ENCODE measurements at regions not wholly inside any gene's neighbourhood (a gene's known extent, or its start where the extent isn't known, plus 50 kb on each side); places are given as distances from the start of the nearest gene placed in this dataset.

DNA sequence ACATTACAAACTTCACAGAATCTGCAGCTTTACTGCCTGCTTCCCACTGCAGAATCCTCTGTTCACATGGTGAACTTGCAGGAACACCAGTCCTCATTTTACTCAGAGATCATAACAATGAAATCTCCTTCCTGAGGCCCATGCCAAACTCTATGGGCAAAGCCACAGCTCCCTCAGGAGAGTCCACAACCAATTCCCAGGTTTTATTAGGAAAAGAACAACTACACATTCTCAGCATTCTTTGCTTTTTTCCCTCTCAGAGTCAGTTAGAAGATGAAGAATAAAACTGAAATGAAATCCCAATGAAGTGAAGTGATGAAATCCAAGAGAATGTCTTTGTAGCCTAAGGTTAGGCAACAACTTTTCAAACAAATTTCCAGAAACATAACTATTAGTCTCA lies 233.7 kb downstream of the DSEL start:
- DNase-seq, result no peak

DNA sequence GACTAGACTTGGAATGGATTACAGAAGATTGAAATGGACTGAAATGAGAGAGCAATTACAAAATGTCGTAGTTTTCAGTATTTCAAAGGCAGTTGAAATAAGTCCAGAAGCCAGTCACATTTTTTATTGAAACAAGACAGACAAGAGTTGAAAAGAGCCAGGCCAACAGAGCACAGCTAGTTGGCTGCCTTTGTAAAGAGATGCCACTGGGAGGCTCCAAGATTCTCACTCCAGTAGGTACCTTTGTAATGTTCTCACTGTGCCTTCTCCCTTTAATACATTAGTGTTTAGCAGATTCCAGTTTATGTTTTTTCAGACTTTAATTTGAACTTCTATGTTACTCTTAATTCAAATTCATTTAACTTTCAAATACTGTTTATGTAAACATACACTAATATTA lies 234.8 kb downstream of the DSEL start:
- no peak for DNase-seq

GRCh38 chr18:67280486-67281242 lies 235.9 kb downstream of the DSEL start:
- DNase-seq, result no peak

- DNase-seq, result no peak
Observed at GRCh38 chr18:67279988-67280387, 236.5 kb downstream of the DSEL start.

- DNase-seq, result no peak
Observed at GRCh38 chr18:67278984-67279383, 237.5 kb downstream of the DSEL start.

DNA sequence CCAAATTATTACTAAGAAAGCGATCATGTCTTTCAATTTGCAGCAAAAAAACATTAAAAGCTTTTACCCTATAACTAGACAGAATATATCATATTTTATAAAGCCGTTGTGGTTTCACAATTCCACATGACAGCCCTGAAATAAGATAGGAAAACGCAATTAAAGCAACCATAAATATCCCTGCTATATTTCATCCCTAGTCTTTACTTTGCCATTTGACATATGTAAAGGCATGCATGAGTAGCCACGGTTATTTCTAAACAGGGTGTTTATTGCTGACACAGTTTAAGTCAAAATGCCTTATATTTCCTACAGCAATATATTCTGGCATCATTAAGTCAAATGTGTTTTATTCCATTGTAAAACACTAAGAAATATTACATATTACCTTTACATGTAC lies 239.9 kb downstream of the DSEL start:
- no peak for DNase-seq

GRCh38 chr18:67273288-67273687 lies 243.2 kb downstream of the DSEL start:
- no peak for DNase-seq

- no peak for DNase-seq
Observed at GRCh38 chr18:67269206-67269605, 247.3 kb downstream of the DSEL start.

GRCh38 chr18:67268530-67268929 lies 248.0 kb downstream of the DSEL start:
- no peak for DNase-seq

DNA sequence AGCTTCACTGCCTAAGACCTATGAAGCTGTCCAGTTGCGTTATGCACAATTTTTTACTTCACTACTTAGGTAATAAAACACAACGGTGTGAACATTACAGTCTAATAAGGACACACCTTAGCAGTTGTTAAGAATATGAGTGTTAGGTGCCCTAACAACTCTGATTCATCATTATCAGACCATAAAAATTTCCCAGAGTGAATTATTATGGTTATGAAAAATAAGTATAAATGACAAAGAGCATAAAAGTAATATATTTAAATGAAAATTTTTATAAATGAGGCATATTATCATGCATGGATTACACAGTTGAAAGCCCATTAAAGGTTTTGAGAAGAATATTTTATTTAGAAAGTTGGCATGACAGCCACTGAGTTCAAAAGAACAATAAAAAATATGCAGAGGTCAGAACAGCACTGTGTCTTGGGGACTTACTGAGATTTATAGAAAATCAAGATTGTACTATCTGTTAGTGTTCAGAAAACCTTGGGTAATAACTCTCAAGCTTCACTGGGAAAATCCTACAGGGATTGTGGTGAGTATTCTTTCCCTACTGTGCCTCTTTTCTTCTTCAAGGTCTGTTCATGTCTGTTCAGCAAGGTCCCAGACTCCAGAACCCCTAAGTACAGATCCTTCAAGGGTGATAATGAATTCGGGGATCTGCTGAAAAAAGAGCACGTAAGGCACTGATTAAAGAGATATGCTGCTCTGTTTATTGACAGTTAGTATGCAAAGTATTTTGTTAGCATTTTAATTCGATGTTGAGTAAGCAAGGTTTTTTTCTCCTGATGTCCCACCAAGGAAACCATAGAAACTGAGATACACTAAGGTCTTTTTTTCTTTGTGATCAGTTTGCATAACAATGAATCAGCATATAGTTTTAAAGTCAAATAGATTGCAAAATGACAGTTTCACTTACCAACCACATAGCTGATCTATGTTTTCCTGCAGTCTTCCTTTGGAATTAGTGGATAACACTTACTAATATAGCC lies 250.0 kb downstream of the DSEL start:
- DNase-seq, result no peak

DNA sequence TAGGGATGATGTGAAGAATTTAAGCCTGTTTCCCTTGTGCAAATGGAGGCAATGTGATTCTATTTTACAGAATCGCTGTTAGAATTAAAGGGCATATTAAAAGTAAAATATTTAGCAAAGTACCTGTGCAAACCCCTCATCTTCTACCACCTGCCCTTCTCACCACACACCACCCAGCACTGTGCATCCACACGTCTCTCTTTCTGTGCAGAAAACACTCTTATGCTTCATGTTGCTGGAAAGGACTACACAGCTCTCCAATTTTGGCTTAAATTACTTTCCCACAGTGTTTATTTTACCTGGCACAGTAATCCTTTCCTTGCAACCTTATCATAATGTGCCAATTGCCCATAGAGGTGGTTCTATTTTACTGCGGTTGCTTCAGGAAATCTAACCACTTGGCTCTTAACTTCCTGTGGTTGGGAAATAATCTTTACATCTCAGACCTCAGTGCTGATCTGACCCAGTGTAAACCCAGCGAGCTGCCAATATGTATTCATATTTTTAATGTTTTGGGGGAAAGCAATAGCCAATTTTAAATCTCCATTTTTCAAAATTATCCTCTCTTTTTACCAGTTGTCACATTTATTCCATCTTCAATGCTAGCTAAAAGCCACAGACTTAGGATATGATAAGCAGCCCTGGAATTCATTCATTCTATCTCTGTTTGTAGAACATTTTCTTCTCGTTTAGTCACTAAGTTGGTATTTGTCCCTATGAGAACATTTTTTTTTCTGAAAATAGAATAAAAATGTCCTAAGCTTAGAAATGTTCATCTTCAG lies 250.9 kb downstream of the DSEL start:
- no peak for DNase-seq

DNA sequence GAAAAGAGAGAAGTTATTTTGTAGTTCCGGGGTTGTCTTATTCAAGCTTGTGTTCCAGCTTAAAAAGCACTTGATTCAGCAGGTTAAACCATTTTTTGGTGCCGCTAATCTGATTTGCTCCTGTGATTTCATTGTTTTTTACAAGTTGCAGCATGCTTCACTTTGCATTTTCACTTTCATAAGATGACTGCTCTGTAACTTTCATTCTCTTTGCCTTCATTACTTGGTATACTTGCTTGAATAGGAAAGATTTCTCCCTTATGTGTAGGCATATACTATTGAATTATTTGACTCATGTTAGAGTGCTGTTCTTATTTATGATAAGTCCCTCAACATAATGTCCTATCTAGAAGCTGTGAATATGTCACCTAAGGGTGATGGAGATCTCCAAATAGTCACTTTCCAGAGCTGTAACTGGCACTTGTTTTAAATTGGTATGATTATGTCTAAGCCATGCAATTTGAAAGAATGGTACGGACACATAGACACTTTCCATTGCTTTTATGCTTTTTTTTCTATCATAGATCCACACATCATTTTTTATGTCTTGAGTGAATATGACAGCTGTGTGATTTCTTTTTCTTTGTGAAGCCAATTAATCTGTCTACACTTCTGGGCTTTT lies 254.5 kb downstream of the DSEL start:
- DNase-seq, result no peak

- DNase-seq, result no peak
Observed at GRCh38 chr18:67260841-67261240, 255.7 kb downstream of the DSEL start.

GRCh38 chr18:67250776-67251424 lies 265.6 kb downstream of the DSEL start:
- DNase-seq, result no peak

GRCh38 chr18:67243799-67244587 lies 272.5 kb downstream of the DSEL start:
- DNase-seq, result no peak

DNA sequence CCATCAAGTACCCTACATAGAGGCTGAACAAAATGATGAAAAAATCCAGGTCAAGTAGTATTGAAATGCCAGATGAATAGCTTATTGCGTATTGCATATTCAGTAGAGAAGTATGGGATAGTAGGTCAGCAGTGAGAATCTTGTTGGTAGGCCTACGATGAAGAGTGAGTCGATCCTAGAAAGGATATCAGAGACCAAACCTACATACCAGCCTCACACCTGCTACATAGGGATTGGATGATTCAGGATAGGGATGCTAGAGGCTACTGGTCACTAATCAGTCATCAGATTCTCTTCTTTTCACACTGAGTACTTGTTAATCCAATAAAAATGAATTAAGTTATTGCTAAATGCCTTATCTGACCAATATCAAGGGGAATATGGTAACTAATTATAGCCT lies 274.5 kb downstream of the DSEL start:
- DNase-seq, result no peak

- peak in 1 of 3 donors; percentile 11 for DNase-seq
Observed at GRCh38 chr18:67241299-67241698, 275.2 kb downstream of the DSEL start.

- DNase-seq, result no peak
Observed at GRCh38 chr18:67239826-67240225, 276.7 kb downstream of the DSEL start.

- no peak for DNase-seq
Observed at GRCh38 chr18:67232991-67233390, 283.5 kb downstream of the DSEL start.

- DNase-seq, result peak in 1 of 3 donors; percentile 31
Observed at GRCh38 chr18:67232406-67232805, 284.1 kb downstream of the DSEL start.

DNA sequence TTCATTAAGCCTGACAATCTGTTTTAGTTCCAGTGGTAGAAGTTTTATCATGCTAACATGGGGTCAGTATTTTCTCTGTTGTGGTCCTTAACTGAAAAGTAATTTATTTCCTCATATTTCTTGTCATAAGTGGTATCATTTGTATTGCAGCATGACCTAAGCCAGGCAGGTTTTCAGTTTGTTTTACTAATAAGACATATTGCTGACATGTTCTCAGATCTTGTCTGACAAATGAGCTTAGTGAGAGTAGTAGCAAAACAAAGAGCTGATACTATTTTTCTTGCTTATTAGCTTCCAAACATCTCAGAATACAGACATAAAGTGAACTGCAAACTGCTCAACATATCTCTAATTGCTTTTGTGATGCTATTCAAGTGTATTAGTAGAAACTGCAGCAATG lies 293.6 kb downstream of the DSEL start:
- no peak for DNase-seq
